MM.1S (cell line): ENCODE measurements at regions not wholly inside any gene's neighbourhood (a gene's known extent, or its start where the extent isn't known, plus 50 kb on each side); places are given as distances from the start of the nearest gene placed in this dataset.

Source experiments
- EZH2 ChIP-seq: fragments of 300-600 bp; sonication (generic); optimal IDR thresholded peaks from 2 replicates; pipeline ENCODE3; 2017; ENCODE audit warnings: low read depth, mild to moderate bottlenecking, antibody characterized with exemption, low read length, mixed read lengths
- EZH2phosphoT487 ChIP-seq: fragments of 300-600 bp; sonication (generic); IDR thresholded peaks from 2 replicates; pipeline ENCODE4 v1.6.1; 2018; ENCODE audit warnings: antibody characterized with exemption, low read length
- TF ChIP-seq, protein P1 (sequence below): fragments of 300-600 bp; sonication (generic); IDR thresholded peaks from 2 replicates; pipeline ENCODE4 v1.5.1; 2016; ENCODE audit warnings: antibody characterized with exemption, low read length, mixed read lengths

DNA sequence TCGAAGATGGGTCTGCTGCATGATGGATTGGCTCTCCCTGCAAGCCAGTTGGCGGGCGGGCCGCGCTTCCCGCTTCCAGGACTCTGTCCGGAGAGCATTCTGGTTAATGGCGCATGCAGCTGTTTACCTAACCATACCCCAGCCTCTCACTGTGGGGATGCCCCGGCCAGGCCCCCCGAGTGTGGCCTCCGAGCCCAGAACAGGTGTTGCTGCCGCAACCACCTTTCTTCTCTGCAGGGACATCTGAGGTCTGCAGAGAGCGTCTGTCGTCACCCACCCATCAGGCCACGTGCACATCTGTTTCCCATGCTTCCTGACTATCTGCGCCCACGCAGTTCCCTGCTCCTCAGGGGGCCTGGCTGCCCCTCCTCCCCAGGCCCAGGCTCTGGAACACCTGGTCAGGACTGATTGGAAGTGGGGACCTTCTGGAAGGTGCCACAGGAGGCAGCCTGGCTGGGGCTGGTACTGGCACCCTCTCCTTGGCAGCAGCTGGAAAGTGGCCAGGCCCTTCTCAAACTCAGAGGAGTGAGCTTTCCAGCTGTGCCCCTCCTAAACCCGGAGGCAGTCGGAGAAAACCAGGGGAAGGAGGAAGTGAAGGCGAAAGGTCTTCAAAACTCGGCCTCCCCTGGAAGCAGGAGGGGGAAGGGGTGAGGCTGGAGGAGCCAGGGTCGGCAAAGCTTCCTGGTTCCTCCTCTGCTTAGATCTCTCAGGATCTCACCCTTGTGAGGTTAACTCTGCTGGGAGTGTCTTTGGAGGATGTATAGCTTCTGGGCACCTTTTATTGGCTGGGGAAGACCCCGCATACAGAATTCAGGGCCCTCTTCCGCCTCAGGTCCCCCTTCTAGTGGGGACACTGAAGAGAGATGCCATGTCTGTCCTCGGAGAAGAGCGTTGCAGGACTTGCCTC is 64.5 kb upstream of the CIBAR2 start:
- TF ChIP-seq, protein P1, sequence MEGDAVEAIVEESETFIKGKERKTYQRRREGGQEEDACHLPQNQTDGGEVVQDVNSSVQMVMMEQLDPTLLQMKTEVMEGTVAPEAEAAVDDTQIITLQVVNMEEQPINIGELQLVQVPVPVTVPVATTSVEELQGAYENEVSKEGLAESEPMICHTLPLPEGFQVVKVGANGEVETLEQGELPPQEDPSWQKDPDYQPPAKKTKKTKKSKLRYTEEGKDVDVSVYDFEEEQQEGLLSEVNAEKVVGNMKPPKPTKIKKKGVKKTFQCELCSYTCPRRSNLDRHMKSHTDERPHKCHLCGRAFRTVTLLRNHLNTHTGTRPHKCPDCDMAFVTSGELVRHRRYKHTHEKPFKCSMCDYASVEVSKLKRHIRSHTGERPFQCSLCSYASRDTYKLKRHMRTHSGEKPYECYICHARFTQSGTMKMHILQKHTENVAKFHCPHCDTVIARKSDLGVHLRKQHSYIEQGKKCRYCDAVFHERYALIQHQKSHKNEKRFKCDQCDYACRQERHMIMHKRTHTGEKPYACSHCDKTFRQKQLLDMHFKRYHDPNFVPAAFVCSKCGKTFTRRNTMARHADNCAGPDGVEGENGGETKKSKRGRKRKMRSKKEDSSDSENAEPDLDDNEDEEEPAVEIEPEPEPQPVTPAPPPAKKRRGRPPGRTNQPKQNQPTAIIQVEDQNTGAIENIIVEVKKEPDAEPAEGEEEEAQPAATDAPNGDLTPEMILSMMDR, result no peak
- no peak for TF ChIP-seq EZH2phosphoT487
- TF ChIP-seq EZH2, result no peak
